K562 (cell line): ENCODE measurements at regions not wholly inside any gene's neighbourhood (a gene's known extent, or its start where the extent isn't known, plus 50 kb on each side); places are given as distances from the start of the nearest gene placed in this dataset.

ENCODE experiments used
- ATAC-seq: fragments of 200-7000 bp; cut with Tn5 transposase; 3 replicates; pipeline ENCODE4 v1.9.1; 2020; ENCODE audit warnings: moderate library complexity
- BruUV-seq: library from RNA; stranded (reverse); fragments of 400-500 nt; replicated peaks from 2 replicates; lab custom pipeline; 2021; lab: Mats Ljungman, UMichigan
- CTCF ChIA-PET: fragments of 300-600 bp; formaldehyde crosslinking; extraction: SDS; loops from one replicate; lab custom pipeline; 2021; ENCODE audit warnings: low intra/inter-chr PET ratio; lab: Yijun Ruan, JAX
- POLR2A ChIA-PET: fragments of 300-600, 350-650 bp; sonication (Branson Sonifier 250); formaldehyde crosslinking; extraction: SDS; loops from one replicate; lab custom pipeline; 2021; ENCODE audit warnings: antibody characterized with exemption, inconsistent platforms; lab: Yijun Ruan, JAX
- DNase-seq, 4 experiments: peaks; one replicate each; pipeline versions ENCODE4 v3.0.0 to v3.0.0-alpha.2; 2011 to 2018; ENCODE audit warnings: low spot score in 3 of 4, mixed read lengths in 3 of 4; ENCODE audit errors: extremely low read depth in 1 of 4
- FAIRE-seq: peaks from 2 replicates; lab custom pipeline; 2011; peaks lifted over from hg19 to GRCh38; lab: Jason Lieb, UNC
- H2AFZ ChIP-seq: 2 replicates; pipeline ENCODE4 v1.6.0; 2011; ENCODE audit warnings: low read depth, low read length, control low read depth, inconsistent platforms
- H3K27ac ChIP-seq: fragments of 200-600 bp; 3 replicates; pipeline ENCODE4 v1.8.0; 2011; ENCODE audit warnings: low read depth, mild to moderate bottlenecking, control low read depth, inconsistent platforms, low read length, moderate library complexity, mixed read lengths; ENCODE audit errors: extremely low read depth
- H3K27me3 ChIP-seq, 2 experiments: fragments of 300-600 bp in 1 of 2; 2 replicates in 1 of 2; 3 replicates in 1 of 2; pipeline versions ENCODE4 v1.6.0 to v1.8.0; 2011; ENCODE audit warnings: inconsistent platforms in 2 of 2, low read length in 2 of 2, mild to moderate bottlenecking in 1 of 2, mixed read lengths in 1 of 2, moderate library complexity in 1 of 2; ENCODE audit not compliant: control insufficient read depth in 2 of 2, insufficient read depth in 2 of 2
- H3K36me3 ChIP-seq: fragments of 300-600 bp; 3 replicates; pipeline ENCODE4 v1.8.0; 2011; ENCODE audit warnings: mild to moderate bottlenecking, low read length, inconsistent platforms; ENCODE audit not compliant: control insufficient read depth, insufficient read depth
- H3K4me1 ChIP-seq, 2 experiments: fragments of 200-600 bp in 1 of 2; replicated peaks in 1 of 2; 2 replicates in 1 of 2; 3 replicates in 1 of 2; pipeline versions ENCODE4 v1.5.1 to v1.8.0; 2011; ENCODE audit warnings: inconsistent platforms in 2 of 2, low read length in 2 of 2, mild to moderate bottlenecking in 1 of 2, mixed read lengths in 1 of 2, moderate library complexity in 1 of 2; ENCODE audit not compliant: control insufficient read depth in 2 of 2, insufficient read depth in 2 of 2
- H3K4me2 ChIP-seq: 2 replicates; pipeline ENCODE4 v1.6.1; 2011; ENCODE audit warnings: low read length, control low read depth, inconsistent platforms, mixed read lengths; ENCODE audit not compliant: insufficient read depth
- H3K4me3 ChIP-seq: fragments of 200-600 bp; sonication (generic), shearing (Covaris generic); 2 replicates; pipeline ENCODE4 v1.5.1; 2016; ENCODE audit warnings: control low read depth, inconsistent platforms
- H3K79me2 ChIP-seq: fragments of 200-600 bp; 3 replicates; pipeline ENCODE4 v1.8.0; 2011; ENCODE audit warnings: low read length, inconsistent platforms; ENCODE audit not compliant: control insufficient read depth, insufficient read depth
- H3K9ac ChIP-seq, 2 experiments: 2 replicates each; pipeline versions ENCODE4 v1.6.0 to v1.6.1; 2011; ENCODE audit warnings: low read depth in 2 of 2, low read length in 2 of 2, control low read depth in 1 of 2, inconsistent platforms in 1 of 2, mild to moderate bottlenecking in 1 of 2, mixed read lengths in 1 of 2; ENCODE audit not compliant: insufficient read depth in 1 of 2
- H3K9me1 ChIP-seq: one replicate; pipeline ENCODE4 v1.6.0; 2011; ENCODE audit warnings: inconsistent platforms, mild to moderate bottlenecking, low read length, moderate library complexity; ENCODE audit not compliant: control insufficient read depth, insufficient read depth
- H3K9me3 ChIP-seq: replicated peaks from 2 replicates; pipeline ENCODE4 v1.5.1; 2011; ENCODE audit warnings: low read depth, low read length, inconsistent platforms; ENCODE audit not compliant: control insufficient read depth, insufficient read depth
- H4K20me1 ChIP-seq: replicated peaks from 2 replicates; pipeline ENCODE4 v1.6.1; 2011; ENCODE audit warnings: low read length, inconsistent platforms, mixed read lengths; ENCODE audit not compliant: control insufficient read depth, insufficient read depth
- ELF2 ChIP-seq: fragments of 250-450 bp; sonication (Bioruptor Pico); IDR thresholded peaks from 2 replicates; pipeline ENCODE4 v1.5.0; 2021; ENCODE audit warnings: mild to moderate bottlenecking
- POLR3A ChIP-seq: IDR thresholded peaks from 2 replicates; pipeline ENCODE4 v1.6.1; 2011; ENCODE audit warnings: borderline replicate concordance, mild to moderate bottlenecking, moderate library complexity; ENCODE audit not compliant: insufficient read length, insufficient read depth; ENCODE audit errors: extremely low read depth
- PRPF4 ChIP-seq: fragments of 200-400 bp; formaldehyde crosslinking; IDR thresholded peaks from one replicate; pipeline ENCODE4 v1.6.1; 2017; ENCODE audit warnings: low read length, low read depth, mild to moderate bottlenecking; ENCODE audit not compliant: insufficient read depth, poor library complexity, severe bottlenecking
- RCOR1 ChIP-seq, 2 experiments: IDR thresholded peaks; 2 replicates each; pipeline ENCODE4 v1.6.1; 2012; ENCODE audit warnings: low read depth in 2 of 2, low read length in 2 of 2, borderline replicate concordance in 1 of 2, improper control_type of control experiment in 1 of 2
- SNRNP70 ChIP-seq: fragments of 200-400 bp; formaldehyde crosslinking; optimal IDR thresholded peaks from 2 replicates; pipeline ENCODE3; 2017; ENCODE audit warnings: low read depth, low read length
- WHSC1 ChIP-seq: IDR thresholded peaks from one replicate; pipeline ENCODE4 v1.6.1; 2012; ENCODE audit warnings: low read length, control low read depth, inconsistent platforms
- ZNF239 ChIP-seq: fragments of 250-450 bp; sonication (Bioruptor Pico); IDR thresholded peaks from 2 replicates; pipeline ENCODE4 v1.4.0; 2020; ENCODE audit warnings: mild to moderate bottlenecking
- WGBS: fragments of 100-300 bp; shearing (Covaris generic); methylation state at CpG from one replicate; pipeline ENCODE4 v1.1.6; 2016; ENCODE audit warnings: low coverage, mixed read lengths; ENCODE audit not compliant: insufficient coverage; ENCODE audit errors: missing lambda C conversion rate; 5-methylcytosine and 5-hydroxymethylcytosine counted together
- in situ Hi-C: fragments of 300-500 bp; cut with MboI; formaldehyde crosslinking; loops from 4 replicates; pipeline ENCODE4 v1.15.0; 2018; ENCODE audit warnings: inconsistent platforms, mixed read lengths
- intact Hi-C: fragments of 100-400 bp; cut with micrococcal nuclease; formaldehyde crosslinking; loops from 2 replicates; pipeline ENCODE4 v1.14.2; 2022
- TF ChIP-seq, protein P1 (sequence below): sonication (generic); formaldehyde crosslinking; IDR thresholded peaks from 2 replicates; pipeline ENCODE4 v1.9.0; 2022; ENCODE audit warnings: mild to moderate bottlenecking, missing genetic modification reagents

GRCh38 chr10:115029452-115030375 lies 63.5 kb upstream of the ATRNL1 start:
- intact Hi-C loops, result loop anchor here (10.0 kb wide), 1 partner anchor 155 kb away; no protein-coding TSS in a partner anchor
- H2AFZ ChIP-seq, result no peak overlapping the region
- H3K4me2 ChIP-seq, result no peak overlapping the region
- H3K36me3 ChIP-seq, result no peaks in the 10 kb centered on the region
- H3K4me1 ChIP-seq, result no peaks in the 10 kb centered on the region
- ChIA-PET CTCF (no interaction called here), POLR2A (no interaction called here)
- H4K20me1 ChIP-seq, result no peaks in the 10 kb centered on the region
- H3K9me1 ChIP-seq, result no peaks in the 10 kb centered on the region
- no peak overlapping the region for H3K27ac ChIP-seq
- no peak overlapping the region for H3K4me3 ChIP-seq
- no peaks in the 10 kb centered on the region for H3K79me2 ChIP-seq
- no peaks in the 10 kb centered on the region for H3K9me3 ChIP-seq
- no peak overlapping the region for H3K9ac ChIP-seq
- in situ Hi-C loops, result no loop called here
- ATAC-seq (no peak), DNase-seq (no peak), FAIRE-seq (no peak)
- WGBS, result 0% methylated on average over 8 of the region's 8 CpGs
- BruUV-seq, result no TSS peak
- H3K27me3 ChIP-seq, result peaks cover 0 to 5% of the 10 kb centered on the region in 2 experiments; a peak in 1 of 5 replicates
- TF ChIP-seq RCOR1 (IDR thresholded peaks at IDR 0.05; ENCODE audit: borderline replicate concordance in 1 of 2, low read depth in 2 of 2, low read length in 2 of 2) (no peak), PRPF4 (no peak), ELF2 (CRISPR knock-in tag) (no peak), SNRNP70 (no peak), POLR3A (no peak), WHSC1 (no peak), ZNF239 (CRISPR knock-in tag) (no peak)
- TF ChIP-seq, protein P1, sequence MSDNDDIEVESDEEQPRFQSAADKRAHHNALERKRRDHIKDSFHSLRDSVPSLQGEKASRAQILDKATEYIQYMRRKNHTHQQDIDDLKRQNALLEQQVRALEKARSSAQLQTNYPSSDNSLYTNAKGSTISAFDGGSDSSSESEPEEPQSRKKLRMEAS (CRISPR knock-in tag), result no peak
